Activated CD4-positive, alpha-beta T cell treated with anti-CD3 and anti-CD28 coated beads, Interleukin-2, amount 10 ng/mL, durations not matched to agents 7 days and 5 days (primary cell): ENCODE measurements at regions not wholly inside any gene's neighbourhood (a gene's known extent, or its start where the extent isn't known, plus 50 kb on each side); places are given as distances from the start of the nearest gene placed in this dataset.

ENCODE experiments used
- CTCF ChIA-PET: fragments of 350-600 bp; sonication (Branson Sonifier 250); formaldehyde crosslinking; loops from one replicate; lab custom pipeline; 2021; ENCODE audit warnings: antibody characterized with exemption; lab: Charles Lee
- POLR2A ChIA-PET: fragments of 350-600 bp; sonication (Branson Sonifier 250); formaldehyde crosslinking; loops from one replicate; lab custom pipeline; 2021; ENCODE audit warnings: antibody characterized with exemption; lab: Charles Lee
- DNase-seq: peaks from one replicate; pipeline ENCODE4 v3.0.0-alpha.2; 2020
- H3K27ac Mint-ChIP-seq: one replicate; pipeline ENCODE4 v1.8.0; 2021; ENCODE audit warnings: mild to moderate bottlenecking, moderate library complexity, mixed read lengths
- H3K27me3 Mint-ChIP-seq: one replicate; pipeline ENCODE4 v1.8.0; 2021; ENCODE audit warnings: mixed read lengths
- H3K36me3 Mint-ChIP-seq: one replicate; pipeline ENCODE4 v1.8.0; 2021; ENCODE audit warnings: low read depth, mixed read lengths
- H3K4me1 Mint-ChIP-seq: one replicate; pipeline ENCODE4 v1.8.0; 2021; ENCODE audit warnings: mixed read lengths
- H3K4me3 Mint-ChIP-seq: one replicate; pipeline ENCODE4 v1.8.0; 2021; ENCODE audit warnings: mild to moderate bottlenecking, moderate library complexity, mixed read lengths
- H3K9me3 Mint-ChIP-seq: one replicate; pipeline ENCODE4 v1.8.0; 2021; ENCODE audit warnings: mixed read lengths

DNA sequence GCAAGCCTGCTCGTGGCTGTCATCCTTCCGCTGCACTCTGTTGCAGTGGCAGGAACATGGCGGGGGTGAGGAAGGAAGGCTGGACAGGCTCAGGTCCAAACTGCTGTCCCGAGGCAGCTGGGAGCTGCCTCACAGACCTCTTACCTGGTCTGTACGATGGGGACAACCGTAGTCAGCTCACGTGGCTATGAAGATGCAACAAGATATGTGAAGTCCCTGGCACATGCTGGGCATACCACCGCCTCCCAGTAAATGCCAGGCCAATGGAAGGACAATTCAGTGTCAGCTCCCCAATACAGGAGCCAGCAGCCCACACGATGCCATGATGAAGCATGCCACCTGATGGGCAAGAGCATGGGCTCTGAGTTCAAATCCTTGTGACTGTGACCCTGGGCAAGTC, 344.4 kb downstream of the CYRIA start:
- Mint-ChIP-seq H3K27ac (no peak overlapping the region), H3K27me3 (no peaks in the 10 kb centered on the region), H3K9me3 (no peaks in the 10 kb centered on the region), H3K4me1 (no peaks in the 10 kb centered on the region), H3K4me3 (no peak overlapping the region), H3K36me3 (no peaks in the 10 kb centered on the region)
- DNase-seq = no peak
- ChIA-PET POLR2A (no interaction called here), CTCF (interaction anchor here (0.9 kb wide), 1 partner anchor 82 kb away, joined by 3 read pairs; no protein-coding TSS in a partner anchor)

DNA sequence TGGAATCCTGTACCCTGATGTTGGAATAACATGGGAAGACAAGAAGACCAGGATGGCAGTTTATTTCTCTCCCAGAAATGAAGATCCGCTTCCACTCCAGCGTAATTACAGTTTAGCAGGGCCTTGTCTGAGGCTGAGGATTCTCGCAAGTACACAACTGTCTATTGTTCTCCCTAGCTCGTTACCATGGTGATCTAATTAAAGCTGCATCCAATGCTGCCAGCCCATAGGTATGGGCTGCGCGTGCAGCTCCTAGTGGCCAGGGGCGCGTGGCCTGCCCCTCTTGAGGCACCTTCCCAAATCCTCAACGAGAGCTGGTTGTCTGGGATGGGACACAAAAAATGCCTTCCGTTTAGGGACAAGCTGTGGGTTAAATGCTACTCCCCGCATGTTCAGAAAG, 344.9 kb downstream of the CYRIA start:
- no peaks in the 10 kb centered on the region for H3K27me3 Mint-ChIP-seq
- H3K4me1 Mint-ChIP-seq = no peaks in the 10 kb centered on the region
- H3K9me3 Mint-ChIP-seq = no peaks in the 10 kb centered on the region
- H3K36me3 Mint-ChIP-seq = no peaks in the 10 kb centered on the region
- ChIA-PET CTCF (interaction anchor here (0.9 kb wide), 1 partner anchor 81 kb away, joined by 3 read pairs; no protein-coding TSS in a partner anchor), POLR2A (no interaction called here)
- no peak overlapping the region for H3K27ac Mint-ChIP-seq
- no peak overlapping the region for H3K4me3 Mint-ChIP-seq
- DNase-seq = no peak

DNA sequence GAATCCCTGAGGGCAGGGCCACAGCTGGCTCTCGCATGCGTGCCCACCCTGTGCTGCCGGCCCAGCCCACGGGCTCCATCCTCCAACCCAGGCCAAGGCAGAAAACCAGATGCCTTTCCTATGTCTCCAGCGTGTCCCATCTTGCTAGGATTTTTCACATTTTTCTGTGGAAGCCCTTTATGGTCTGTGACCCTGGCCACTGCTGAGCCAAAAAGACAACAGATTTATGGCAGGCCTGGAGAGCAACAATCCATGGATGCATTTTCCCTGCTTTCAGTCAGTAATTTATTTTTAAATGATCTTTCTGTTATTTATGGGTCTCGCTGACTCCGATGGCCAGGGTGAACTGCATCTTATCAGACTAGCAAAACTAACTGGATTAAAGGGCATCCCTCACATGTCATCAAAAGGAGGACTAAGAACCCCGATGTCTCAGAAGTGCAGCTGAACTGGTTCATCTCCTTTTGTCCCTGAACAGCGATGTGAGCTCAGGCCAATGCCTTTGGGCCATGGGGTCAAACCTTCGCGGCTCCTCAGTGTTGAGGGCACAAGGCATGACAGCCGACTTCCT, 346.0 kb downstream of the CYRIA start:
- H3K36me3 Mint-ChIP-seq = no peaks in the 10 kb centered on the region
- no peaks in the 10 kb centered on the region for H3K27me3 Mint-ChIP-seq
- DNase-seq = no peak
- H3K4me1 Mint-ChIP-seq = no peaks in the 10 kb centered on the region
- ChIA-PET CTCF (no interaction called here), POLR2A (no interaction called here)
- no peak overlapping the region for H3K27ac Mint-ChIP-seq
- H3K4me3 Mint-ChIP-seq = no peak overlapping the region
- no peaks in the 10 kb centered on the region for H3K9me3 Mint-ChIP-seq

DNA sequence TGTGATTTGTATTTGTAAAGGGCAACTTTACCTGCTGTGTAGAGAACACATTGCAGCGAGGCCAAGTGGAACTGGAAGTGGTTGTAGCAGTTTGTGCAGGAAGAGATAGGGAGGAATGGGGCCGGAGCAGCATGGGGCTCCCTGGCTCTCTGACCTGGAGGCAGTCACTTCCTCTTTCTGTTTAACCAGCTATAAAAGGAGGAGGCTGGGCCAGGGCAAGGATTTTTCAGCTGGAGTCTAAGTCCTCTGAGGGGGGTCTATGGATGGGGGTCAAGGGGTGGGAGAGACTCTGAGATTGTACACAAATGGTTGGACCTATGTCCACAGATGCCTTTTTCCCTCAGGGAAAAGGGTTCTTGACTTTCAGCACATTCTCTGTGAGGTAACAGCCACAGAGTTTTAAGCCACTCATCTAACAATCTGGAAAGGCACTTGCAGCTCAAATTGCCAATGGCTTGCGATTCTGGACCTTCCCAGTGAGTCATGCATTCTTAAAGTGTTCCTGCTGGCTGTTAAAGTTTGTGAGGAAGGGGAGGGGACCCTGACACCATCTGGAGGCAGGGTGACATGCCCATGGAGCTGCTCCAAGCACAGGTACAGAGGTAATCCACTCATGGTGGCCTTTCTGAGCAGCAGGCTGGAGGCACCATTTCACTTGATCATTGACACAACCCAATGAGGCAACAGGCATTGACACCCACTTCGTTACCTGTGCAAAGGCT, 347.0 kb downstream of the CYRIA start:
- no peak for DNase-seq
- Mint-ChIP-seq H3K36me3 (no peaks in the 10 kb centered on the region), H3K9me3 (no peaks in the 10 kb centered on the region), H3K27me3 (peaks cover 4% of the 10 kb centered on the region), H3K27ac (no peak overlapping the region), H3K4me1 (no peaks in the 10 kb centered on the region), H3K4me3 (no peak overlapping the region)
- ChIA-PET POLR2A (no interaction called here), CTCF (no interaction called here)

DNA sequence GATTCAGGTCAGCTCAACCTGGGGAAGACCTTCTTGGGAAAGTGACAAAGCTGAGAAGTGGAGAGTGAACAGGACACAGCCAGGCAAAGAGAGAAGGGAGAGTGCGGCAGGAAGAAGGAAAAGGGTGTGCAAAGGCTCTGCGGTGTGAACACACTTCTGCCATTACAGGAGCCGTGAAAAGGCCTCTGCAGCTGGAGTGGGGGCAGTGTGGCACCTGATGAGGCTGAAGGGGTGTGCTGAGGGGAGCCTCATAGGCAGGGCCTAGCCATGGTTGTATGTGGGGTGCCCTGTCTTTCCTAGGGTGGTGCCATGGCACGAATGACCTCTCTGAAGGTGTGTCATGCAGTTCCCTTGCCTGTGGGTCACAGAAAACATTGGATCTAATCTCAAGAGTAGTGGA, 347.6 kb downstream of the CYRIA start:
- ChIA-PET CTCF (no interaction called here), POLR2A (no interaction called here)
- H3K27me3 Mint-ChIP-seq = peaks cover 4% of the 10 kb centered on the region

DNA sequence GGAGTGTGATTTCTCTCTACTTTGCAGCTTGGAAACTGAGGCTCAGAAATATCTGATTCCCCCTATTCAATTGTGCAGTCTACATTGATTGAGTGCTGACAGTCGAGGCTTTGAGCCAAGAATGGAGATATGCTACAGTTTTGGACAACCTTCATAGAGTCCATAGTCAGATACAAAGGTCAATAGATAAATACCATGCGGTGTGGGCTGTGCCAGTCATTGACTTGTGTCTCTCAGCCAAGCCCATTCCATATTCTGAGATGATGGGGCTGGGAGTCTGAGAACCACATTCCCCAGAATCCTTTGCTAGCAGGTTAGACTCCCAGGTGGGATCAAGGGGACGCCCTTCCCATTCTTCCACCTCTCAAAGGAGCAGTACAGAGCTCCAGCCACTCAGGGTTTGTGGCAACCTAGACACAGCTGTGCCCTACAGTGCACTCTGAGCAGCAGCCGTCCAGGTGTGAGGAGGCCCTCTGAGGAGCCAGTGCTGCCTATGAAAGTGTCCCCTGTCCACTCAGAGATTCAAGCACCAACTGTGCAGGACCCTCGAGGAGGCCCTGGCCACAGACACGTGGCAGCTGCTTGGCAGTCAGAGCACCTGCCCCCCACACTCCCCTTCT, 348.3 kb downstream of the CYRIA start:
- DNase-seq = no peak
- CTCF ChIA-PET = no interaction called here
- Mint-ChIP-seq H3K9me3 (no peaks in the 10 kb centered on the region), H3K27me3 (peaks cover 4% of the 10 kb centered on the region), H3K4me1 (no peaks in the 10 kb centered on the region), H3K36me3 (no peaks in the 10 kb centered on the region), H3K27ac (no peak overlapping the region), H3K4me3 (no peak overlapping the region)
- POLR2A ChIA-PET = no interaction called here

More for the DNA sequence above, 347.6 kb downstream of the CYRIA start:
- H3K36me3 Mint-ChIP-seq = no peaks in the 10 kb centered on the region
- no peaks in the 10 kb centered on the region for H3K9me3 Mint-ChIP-seq
- no peak overlapping the region for H3K4me3 Mint-ChIP-seq
- no peak for DNase-seq
- no peak overlapping the region for H3K27ac Mint-ChIP-seq
- H3K4me1 Mint-ChIP-seq = no peaks in the 10 kb centered on the region

DNA sequence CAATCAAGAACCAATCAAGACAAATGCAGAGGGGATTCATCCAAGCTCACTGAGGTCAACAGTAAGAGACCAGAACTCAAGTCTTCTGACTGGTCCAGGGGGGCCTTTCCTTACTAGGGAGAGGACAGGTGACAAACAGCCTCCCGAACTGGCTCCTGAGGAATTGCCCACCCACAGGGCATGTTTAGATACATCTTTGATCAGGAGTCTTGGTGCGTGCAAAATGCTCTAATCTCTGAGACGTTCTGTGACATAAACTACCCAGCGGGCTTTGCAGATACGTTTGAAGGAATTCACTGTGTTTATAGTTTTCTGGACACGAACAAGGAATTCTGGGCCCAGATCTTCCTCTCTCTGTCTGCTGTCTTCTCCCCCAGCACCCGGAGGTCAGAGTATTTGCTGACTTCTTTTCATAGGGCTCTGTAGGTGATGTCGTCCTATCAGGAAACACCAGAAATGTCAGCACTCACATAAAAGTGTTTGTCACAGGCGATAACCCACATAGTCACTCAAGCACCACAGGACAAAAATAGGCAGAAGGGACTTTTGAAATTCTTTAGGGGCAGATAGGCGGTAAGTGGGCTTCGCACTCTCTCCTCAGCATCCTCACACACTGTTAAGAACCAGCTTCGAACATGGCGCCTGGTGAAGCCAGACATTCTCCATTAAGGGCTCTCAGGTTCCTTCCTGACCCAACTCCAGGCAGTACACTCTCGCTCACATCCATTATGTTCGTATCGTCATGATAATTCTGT, 349.0 kb downstream of the CYRIA start:
- no peaks in the 10 kb centered on the region for H3K4me1 Mint-ChIP-seq
- H3K27ac Mint-ChIP-seq = no peak overlapping the region
- H3K27me3 Mint-ChIP-seq = peaks cover 7% of the 10 kb centered on the region
- CTCF ChIA-PET = no interaction called here
- H3K4me3 Mint-ChIP-seq = no peak overlapping the region
- POLR2A ChIA-PET = no interaction called here
- DNase-seq = no peak
- no peaks in the 10 kb centered on the region for H3K36me3 Mint-ChIP-seq
- no peaks in the 10 kb centered on the region for H3K9me3 Mint-ChIP-seq

DNA sequence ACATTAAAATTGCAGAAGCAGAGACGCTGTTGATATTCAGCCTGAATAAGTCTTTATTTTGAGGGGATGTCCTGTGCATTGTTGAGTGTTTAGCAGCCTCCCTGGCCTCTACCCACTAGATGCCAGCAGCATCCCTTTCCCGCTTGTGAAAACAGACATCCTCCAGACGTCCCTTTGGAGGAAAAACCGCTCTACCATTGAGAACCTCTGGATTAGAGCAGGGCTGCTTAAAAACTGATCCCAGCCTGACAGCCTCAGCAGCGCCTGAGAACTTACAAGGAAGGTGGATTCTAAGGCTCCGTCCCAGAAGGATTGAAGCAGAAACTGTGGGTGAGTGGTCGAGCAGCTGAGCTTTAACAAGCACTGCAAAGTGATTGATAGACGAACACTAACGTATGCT, 349.7 kb downstream of the CYRIA start:
- Mint-ChIP-seq H3K27ac (no peak overlapping the region), H3K36me3 (no peaks in the 10 kb centered on the region), H3K4me3 (no peak overlapping the region), H3K4me1 (no peaks in the 10 kb centered on the region), H3K27me3 (peaks cover 7% of the 10 kb centered on the region), H3K9me3 (no peaks in the 10 kb centered on the region)
- ChIA-PET CTCF (interaction anchor here (1.3 kb wide), 1 partner anchor 11 kb away, joined by 5 read pairs; no protein-coding TSS in a partner anchor), POLR2A (no interaction called here)
- DNase-seq = no peak

DNA sequence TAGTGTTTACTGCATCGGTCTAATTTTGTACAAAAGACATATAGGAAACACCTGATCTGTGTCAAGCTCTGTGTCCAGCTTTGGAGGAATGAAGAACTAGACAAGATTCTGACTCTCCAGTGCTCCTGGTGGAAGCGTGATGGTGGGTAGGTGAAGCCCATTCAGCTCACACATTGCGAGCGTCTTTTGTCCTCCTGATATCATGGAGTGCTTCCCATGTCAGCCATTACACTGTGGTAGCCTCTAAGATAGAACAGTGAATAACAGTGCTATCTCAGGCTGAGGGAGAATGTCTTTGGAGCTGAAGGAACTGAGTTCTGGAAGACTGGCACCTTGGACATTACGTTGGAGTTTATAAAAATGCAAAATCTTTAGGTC, 350.2 kb downstream of the CYRIA start:
- Mint-ChIP-seq H3K4me3 (no peak overlapping the region), H3K9me3 (no peaks in the 10 kb centered on the region), H3K4me1 (no peaks in the 10 kb centered on the region), H3K36me3 (no peaks in the 10 kb centered on the region), H3K27me3 (peaks cover 7% of the 10 kb centered on the region), H3K27ac (no peak overlapping the region)
- no peak for DNase-seq
- POLR2A ChIA-PET = no interaction called here
- CTCF ChIA-PET = interaction anchor here (1.3 kb wide), 1 partner anchor 11 kb away, joined by 5 read pairs; no protein-coding TSS in a partner anchor

DNA sequence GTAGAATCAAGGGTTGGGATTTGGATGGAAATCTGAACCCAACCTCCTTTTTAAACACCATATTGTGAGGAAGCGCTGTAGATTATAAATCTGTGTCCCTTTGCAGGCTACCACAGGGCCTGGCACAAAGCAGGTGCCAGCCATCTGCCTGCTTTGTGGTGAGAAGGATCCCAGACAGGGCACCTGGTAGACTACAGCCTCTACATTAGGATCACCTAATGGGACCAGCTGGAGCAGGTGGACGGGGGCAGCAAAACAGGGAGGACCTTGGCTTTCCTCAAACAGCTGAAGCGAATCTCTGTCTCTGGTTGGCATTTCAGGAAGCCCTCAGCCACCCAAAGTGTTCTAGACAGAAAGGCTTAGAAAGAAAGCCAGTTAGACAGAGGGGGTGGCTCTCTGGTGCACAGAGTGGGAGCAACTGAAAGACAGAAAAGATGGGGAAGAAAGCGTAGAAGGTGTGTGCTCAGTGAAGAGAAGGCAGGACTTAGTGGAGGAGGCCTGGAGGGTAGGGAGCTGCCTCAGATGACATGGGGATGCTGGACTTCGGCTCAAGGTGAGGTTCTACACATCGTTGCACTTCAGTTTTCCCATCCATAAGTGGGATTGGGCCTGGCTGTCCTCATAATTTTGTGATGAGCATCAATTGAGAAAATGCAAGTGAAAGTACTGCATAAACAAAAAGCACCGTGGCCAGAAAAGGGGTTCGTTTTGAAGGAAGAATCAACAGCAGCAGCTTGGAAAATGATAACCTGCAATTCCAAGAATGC, 350.8 kb downstream of the CYRIA start:
- Mint-ChIP-seq H3K4me3 (no peak overlapping the region), H3K27me3 (peaks cover 7% of the 10 kb centered on the region), H3K27ac (no peak overlapping the region), H3K9me3 (no peaks in the 10 kb centered on the region), H3K4me1 (no peaks in the 10 kb centered on the region), H3K36me3 (no peaks in the 10 kb centered on the region)
- no peak for DNase-seq
- ChIA-PET CTCF (interaction anchor here (1.3 kb wide), 1 partner anchor 12 kb away, joined by 5 read pairs; no protein-coding TSS in a partner anchor), POLR2A (no interaction called here)

DNA sequence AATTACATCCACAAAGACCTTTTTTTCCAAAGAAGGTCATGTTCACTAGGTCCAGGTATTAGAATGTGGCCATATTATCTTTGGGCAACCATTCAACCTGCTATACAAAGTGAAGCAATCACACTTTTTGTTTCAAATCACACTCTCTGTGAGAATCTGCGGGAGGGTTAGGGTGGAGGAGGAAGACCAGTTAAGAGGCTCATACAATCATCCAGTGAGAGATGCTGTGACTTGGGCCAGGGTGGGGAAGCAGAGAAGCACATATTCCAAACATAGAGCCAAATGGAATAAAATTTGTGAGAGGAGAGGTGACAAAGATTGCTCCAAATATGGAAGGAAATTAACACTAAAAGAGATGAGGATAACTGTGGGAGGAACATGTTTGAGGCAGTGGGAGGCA, 351.6 kb downstream of the CYRIA start:
- DNase-seq = no peak
- Mint-ChIP-seq H3K4me1 (no peaks in the 10 kb centered on the region), H3K36me3 (no peaks in the 10 kb centered on the region), H3K4me3 (no peak overlapping the region), H3K27ac (no peak overlapping the region), H3K27me3 (peaks cover 7% of the 10 kb centered on the region), H3K9me3 (no peaks in the 10 kb centered on the region)
- POLR2A ChIA-PET = no interaction called here
- CTCF ChIA-PET = no interaction called here

DNA sequence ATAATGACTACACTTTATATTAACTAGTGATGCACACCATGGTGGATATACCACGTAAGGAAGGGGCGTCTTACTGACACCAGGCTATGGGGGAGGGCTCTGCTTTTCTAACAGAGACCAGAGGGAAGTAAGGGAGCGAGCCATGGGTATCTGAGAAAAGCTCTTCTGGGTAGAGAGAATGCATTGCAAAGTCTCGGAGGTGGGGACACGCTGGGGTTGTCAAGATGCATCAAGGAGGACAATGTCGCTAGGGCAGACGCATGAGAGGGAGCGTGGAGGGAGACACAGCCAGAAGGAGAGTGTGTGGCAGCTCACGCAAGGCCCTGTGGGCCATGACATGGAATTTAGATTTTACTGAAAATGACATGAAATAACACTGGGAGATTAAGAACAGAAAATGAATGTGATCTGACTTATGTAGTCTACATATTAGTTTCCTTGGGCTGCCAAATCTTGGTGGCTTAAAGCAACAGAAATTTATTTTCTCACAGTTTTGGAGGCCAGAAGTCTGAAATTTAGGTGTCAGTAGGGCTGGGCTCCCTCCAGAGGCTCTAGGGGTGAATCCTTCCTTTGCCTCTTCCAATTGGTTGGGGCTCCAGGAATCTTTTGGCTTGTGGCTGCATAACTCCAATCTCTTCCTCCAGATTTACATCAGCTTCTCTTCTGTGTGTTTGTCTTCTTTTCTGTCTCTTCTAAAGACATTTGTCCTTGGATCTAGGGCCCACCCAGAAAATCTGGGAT, 352.2 kb downstream of the CYRIA start:
- Mint-ChIP-seq H3K36me3 (no peaks in the 10 kb centered on the region), H3K4me3 (no peak overlapping the region), H3K27ac (no peak overlapping the region), H3K27me3 (peaks cover 7% of the 10 kb centered on the region), H3K4me1 (no peaks in the 10 kb centered on the region), H3K9me3 (no peaks in the 10 kb centered on the region)
- no peak for DNase-seq
- ChIA-PET POLR2A (no interaction called here), CTCF (no interaction called here)
